ENCODE measurements at regions not wholly inside any gene's neighbourhood (a gene's known extent, or its start where the extent isn't known, plus 50 kb on each side); places are given as distances from the start of the nearest gene placed in this dataset.
"Not testable (repeated sequence)": the region's sequence is repeated elsewhere in the genome, so short reads cannot be mapped to it uniquely, and the experiment has no call there.

GRCh38 chr6:5892669-5893068 is 114.1 kb downstream of the NRN1 start:
- H3K4me3 ChIP-seq (ENCODE audit: low read depth, low read length) = peak overlapping the region; percentile 54
- DNase-seq (ENCODE audit: low read depth) = no peak
- TF ChIP-seq, protein P1, sequence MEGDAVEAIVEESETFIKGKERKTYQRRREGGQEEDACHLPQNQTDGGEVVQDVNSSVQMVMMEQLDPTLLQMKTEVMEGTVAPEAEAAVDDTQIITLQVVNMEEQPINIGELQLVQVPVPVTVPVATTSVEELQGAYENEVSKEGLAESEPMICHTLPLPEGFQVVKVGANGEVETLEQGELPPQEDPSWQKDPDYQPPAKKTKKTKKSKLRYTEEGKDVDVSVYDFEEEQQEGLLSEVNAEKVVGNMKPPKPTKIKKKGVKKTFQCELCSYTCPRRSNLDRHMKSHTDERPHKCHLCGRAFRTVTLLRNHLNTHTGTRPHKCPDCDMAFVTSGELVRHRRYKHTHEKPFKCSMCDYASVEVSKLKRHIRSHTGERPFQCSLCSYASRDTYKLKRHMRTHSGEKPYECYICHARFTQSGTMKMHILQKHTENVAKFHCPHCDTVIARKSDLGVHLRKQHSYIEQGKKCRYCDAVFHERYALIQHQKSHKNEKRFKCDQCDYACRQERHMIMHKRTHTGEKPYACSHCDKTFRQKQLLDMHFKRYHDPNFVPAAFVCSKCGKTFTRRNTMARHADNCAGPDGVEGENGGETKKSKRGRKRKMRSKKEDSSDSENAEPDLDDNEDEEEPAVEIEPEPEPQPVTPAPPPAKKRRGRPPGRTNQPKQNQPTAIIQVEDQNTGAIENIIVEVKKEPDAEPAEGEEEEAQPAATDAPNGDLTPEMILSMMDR (IDR thresholded peaks at IDR 0.05; ENCODE audit: low read depth, low read length, missing control alignments) = no peak

DNA sequence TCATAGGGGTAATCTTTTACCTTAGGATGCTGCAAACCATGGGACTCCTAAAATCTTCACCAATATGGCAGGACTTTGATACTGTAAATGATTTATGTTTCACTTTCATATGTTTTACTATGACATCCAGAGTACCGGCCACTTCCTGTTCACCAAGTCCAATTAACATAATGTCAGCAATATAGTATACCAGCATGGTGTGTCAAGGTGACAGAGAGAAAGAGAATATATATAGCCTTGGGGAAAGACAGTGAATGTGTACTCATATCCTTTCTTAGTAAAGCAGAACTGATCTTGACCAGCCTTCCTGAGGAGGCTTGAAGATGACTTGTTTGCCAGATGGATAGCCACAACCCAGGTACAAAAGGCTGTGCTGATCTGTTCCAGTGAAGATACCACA is 127.9 kb downstream of the NRN1 start:
- DNase-seq (ENCODE audit: low read depth) = no peak
- TF ChIP-seq, protein P1 (IDR thresholded peaks at IDR 0.05; ENCODE audit: low read depth, low read length, missing control alignments) = no peak
- H3K4me3 ChIP-seq (ENCODE audit: low read depth, low read length) = no peak overlapping the region

- no peak overlapping the region for H3K4me3 ChIP-seq (ENCODE audit: low read depth, low read length)
- TF ChIP-seq, protein P1 (IDR thresholded peaks at IDR 0.05; ENCODE audit: low read depth, low read length, missing control alignments) = no peak
- no peak for DNase-seq (ENCODE audit: low read depth)
Measured at GRCh38 chr6:5876076-5876475, 130.6 kb downstream of the NRN1 start.

GRCh38 chr6:5873976-5874375 is 132.7 kb downstream of the NRN1 start:
- not testable (repeated sequence) for DNase-seq (ENCODE audit: low read depth); H3K4me3 ChIP-seq (ENCODE audit: low read depth, low read length)

GRCh38 chr6:5871296-5871695 is 135.4 kb downstream of the NRN1 start:
- no peak for DNase-seq (ENCODE audit: low read depth)
- TF ChIP-seq, protein P1 (IDR thresholded peaks at IDR 0.05; ENCODE audit: low read depth, low read length, missing control alignments) = no peak
- H3K4me3 ChIP-seq (ENCODE audit: low read depth, low read length) = no peak overlapping the region

DNA sequence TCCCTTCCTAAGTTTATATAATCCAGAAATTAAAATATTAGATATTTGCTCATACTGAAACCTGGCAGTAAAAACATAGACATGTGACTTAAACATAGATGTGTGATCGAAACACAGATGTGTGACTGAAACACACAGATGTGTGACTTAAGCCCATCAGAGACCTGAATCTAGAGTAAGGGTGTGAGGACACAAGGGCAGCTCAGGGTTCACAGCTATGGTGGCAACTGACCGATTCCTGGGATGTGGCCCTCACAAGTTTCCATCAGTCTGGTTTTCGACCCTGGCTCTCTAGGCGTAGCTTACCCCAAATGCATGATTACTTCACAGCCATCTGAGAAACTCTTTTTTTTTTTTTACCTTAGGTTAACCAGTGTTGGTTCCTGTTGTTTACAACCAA is 137.0 kb downstream of the NRN1 start:
- no peak for DNase-seq (ENCODE audit: low read depth)
- no peak overlapping the region for H3K4me3 ChIP-seq (ENCODE audit: low read depth, low read length)
- TF ChIP-seq, protein P1 (IDR thresholded peaks at IDR 0.05; ENCODE audit: low read depth, low read length, missing control alignments) = no peak

GRCh38 chr6:5869261-5869660 is 137.5 kb downstream of the NRN1 start:
- no peak overlapping the region for H3K4me3 ChIP-seq (ENCODE audit: low read depth, low read length)
- DNase-seq (ENCODE audit: low read depth) = no peak
- TF ChIP-seq, protein P1 (IDR thresholded peaks at IDR 0.05; ENCODE audit: low read depth, low read length, missing control alignments) = no peak
